A673 (cell line): ENCODE measurements at regions not wholly inside any gene's neighbourhood (a gene's known extent, or its start where the extent isn't known, plus 50 kb on each side); places are given as distances from the start of the nearest gene placed in this dataset.

Experiments
- BruUV-seq: library from RNA; stranded (reverse); fragments of 400-500 nt; replicated peaks from 2 replicates; lab custom pipeline; 2021; lab: Mats Ljungman, UMichigan
- CTCF ChIA-PET: fragments of 300-600 bp; sonication (Branson Sonifier 250); formaldehyde crosslinking; loops from one replicate; lab custom pipeline; 2022; ENCODE audit warnings: antibody characterized with exemption; lab: Charles Lee
- POLR2A ChIA-PET: fragments of 300-600 bp; sonication (Branson Sonifier 250); formaldehyde crosslinking; loops from one replicate; lab custom pipeline; 2022; ENCODE audit warnings: antibody characterized with exemption; ENCODE audit not compliant: low non-redundant PET; lab: Charles Lee
- DNase-seq: peaks from one replicate; pipeline ENCODE4 v3.0.0-alpha.2; 2015; ENCODE audit warnings: low spot score
- H3K27ac ChIP-seq: fragments of 200-600 bp; sonication (generic); 2 replicates; pipeline ENCODE4 v1.5.1; 2016; ENCODE audit warnings: mixed run types, low read depth, mild to moderate bottlenecking, mixed read lengths, antibody characterized with exemption, low read length; ENCODE audit not compliant: poor library complexity, severe bottlenecking
- H3K27me3 ChIP-seq: fragments of 200-600 bp; sonication (generic); replicated peaks from 2 replicates; pipeline ENCODE4 v1.6.1; 2017; ENCODE audit warnings: mixed run types, low read depth, mild to moderate bottlenecking, mixed read lengths, antibody characterized with exemption, low read length; ENCODE audit not compliant: insufficient read depth, poor library complexity
- H3K36me3 ChIP-seq: fragments of 200-600 bp; sonication (generic); 2 replicates; pipeline ENCODE4 v1.6.1; 2016; ENCODE audit warnings: mixed run types, mild to moderate bottlenecking, mixed read lengths, antibody characterized with exemption, low read length; ENCODE audit not compliant: insufficient read depth, poor library complexity, severe bottlenecking
- H3K4me1 ChIP-seq: fragments of 200-600 bp; sonication (generic); 2 replicates; pipeline ENCODE4 v1.6.1; 2017; ENCODE audit warnings: mixed run types, mild to moderate bottlenecking, mixed read lengths, antibody characterized with exemption, low read length; ENCODE audit not compliant: insufficient read depth, poor library complexity, severe bottlenecking
- H3K4me3 ChIP-seq: fragments of 200-600 bp; sonication (generic); 2 replicates; pipeline ENCODE4 v1.5.1; 2016; ENCODE audit warnings: low read depth, mixed run types, mild to moderate bottlenecking, mixed read lengths, low read length; ENCODE audit not compliant: poor library complexity, severe bottlenecking
- H3K9me3 ChIP-seq: fragments of 200-600 bp; sonication (generic); 2 replicates; pipeline ENCODE4 v1.6.1; 2016; ENCODE audit warnings: mixed run types, low read depth, mild to moderate bottlenecking, mixed read lengths, antibody characterized with exemption, low read length; ENCODE audit not compliant: poor library complexity, severe bottlenecking
- EZH2 ChIP-seq: fragments of 200-600 bp; sonication (generic); IDR thresholded peaks from 2 replicates; pipeline ENCODE4 v1.6.1; 2017; ENCODE audit warnings: borderline replicate concordance, low read depth, mild to moderate bottlenecking, mixed read lengths, antibody characterized with exemption, low read length; ENCODE audit not compliant: poor library complexity, severe bottlenecking
- intact Hi-C: fragments of 100-400 bp; cut with micrococcal nuclease; formaldehyde crosslinking; loops from one replicate; pipeline ENCODE4 v1.10.0; 2022; ENCODE audit not compliant: unreplicated experiment
- TF ChIP-seq, protein P1 (sequence below): fragments of 300-800, 200-600 bp; sonication (generic); conservative IDR thresholded peaks from 2 replicates; pipeline ENCODE4 v1.5.1; 2017; ENCODE audit warnings: low read depth, mild to moderate bottlenecking, antibody characterized with exemption, low read length, moderate library complexity, mixed read lengths

DNA sequence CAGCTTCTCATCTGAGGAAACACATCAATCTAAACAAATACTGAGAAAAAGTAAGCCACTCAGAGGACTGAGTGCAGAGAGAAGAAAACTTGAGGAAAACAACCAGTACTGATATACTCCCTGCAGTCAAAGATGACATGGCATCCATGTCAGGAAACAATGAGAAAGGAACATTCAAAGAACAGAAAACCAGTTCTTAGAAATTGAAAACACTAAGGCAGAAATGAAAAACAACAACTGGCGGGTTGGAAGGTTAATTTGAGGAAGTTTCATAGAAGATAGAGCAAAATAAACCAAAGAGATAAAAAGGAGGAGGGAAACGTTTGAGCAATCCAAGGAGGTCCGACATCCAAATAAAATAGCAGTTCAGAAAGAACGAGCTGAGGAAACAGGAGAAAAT, 475.2 kb downstream of the HINT1 start:
- Histone ChIP-seq H3K27me3 (peaks cover 26% of the 10 kb centered on the region), H3K9me3 (no peaks in the 10 kb centered on the region), H3K27ac (no peak overlapping the region), H3K4me1 (no peaks in the 10 kb centered on the region), H3K4me3 (no peak overlapping the region), H3K36me3 (no peaks in the 10 kb centered on the region)
- no peak for TF ChIP-seq EZH2
- TF ChIP-seq, protein P1, sequence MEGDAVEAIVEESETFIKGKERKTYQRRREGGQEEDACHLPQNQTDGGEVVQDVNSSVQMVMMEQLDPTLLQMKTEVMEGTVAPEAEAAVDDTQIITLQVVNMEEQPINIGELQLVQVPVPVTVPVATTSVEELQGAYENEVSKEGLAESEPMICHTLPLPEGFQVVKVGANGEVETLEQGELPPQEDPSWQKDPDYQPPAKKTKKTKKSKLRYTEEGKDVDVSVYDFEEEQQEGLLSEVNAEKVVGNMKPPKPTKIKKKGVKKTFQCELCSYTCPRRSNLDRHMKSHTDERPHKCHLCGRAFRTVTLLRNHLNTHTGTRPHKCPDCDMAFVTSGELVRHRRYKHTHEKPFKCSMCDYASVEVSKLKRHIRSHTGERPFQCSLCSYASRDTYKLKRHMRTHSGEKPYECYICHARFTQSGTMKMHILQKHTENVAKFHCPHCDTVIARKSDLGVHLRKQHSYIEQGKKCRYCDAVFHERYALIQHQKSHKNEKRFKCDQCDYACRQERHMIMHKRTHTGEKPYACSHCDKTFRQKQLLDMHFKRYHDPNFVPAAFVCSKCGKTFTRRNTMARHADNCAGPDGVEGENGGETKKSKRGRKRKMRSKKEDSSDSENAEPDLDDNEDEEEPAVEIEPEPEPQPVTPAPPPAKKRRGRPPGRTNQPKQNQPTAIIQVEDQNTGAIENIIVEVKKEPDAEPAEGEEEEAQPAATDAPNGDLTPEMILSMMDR = no peak
- POLR2A ChIA-PET = no interaction called here
- BruUV-seq = no TSS peak
- CTCF ChIA-PET = no interaction called here
- intact Hi-C loops = no loop called here
- no peak for DNase-seq

DNA sequence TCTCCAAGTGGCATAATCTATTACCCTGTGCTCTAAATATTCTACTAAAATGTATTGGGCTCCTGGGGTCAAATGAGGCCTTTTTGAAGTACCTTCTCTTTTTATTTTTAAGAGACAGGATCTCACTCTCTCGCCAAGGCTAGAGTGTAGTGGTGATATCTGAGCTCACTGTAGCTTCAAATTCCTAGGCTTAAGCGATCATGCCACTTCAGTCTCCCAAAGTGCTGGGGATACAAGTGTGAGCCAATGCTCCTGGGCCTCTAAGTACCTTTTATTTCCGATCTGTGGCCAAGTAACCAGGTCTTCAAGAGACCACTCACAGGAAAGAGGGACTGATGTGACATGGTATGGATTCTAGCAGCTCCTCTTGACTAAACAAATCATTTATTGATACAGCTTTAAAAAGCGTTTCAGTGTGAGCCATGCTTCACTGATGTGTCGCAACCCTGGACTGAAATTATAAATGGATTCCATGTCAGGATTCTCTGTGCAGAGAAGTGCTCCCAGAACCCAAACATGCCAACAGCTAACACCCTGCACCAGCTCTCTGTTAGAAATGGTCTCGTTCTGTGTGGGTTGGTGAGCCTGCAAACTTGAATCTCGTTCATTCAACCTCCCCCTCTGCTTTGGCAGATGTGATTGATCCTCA, 477.8 kb downstream of the HINT1 start:
- no peaks in the 10 kb centered on the region for H3K9me3 ChIP-seq
- H3K36me3 ChIP-seq = no peaks in the 10 kb centered on the region
- no peaks in the 10 kb centered on the region for H3K4me1 ChIP-seq
- H3K27me3 ChIP-seq = peaks cover 26% of the 10 kb centered on the region
- DNase-seq = no peak
- TF ChIP-seq EZH2 = no peak
- TF ChIP-seq, protein P1 = no peak
- CTCF ChIA-PET = no interaction called here
- H3K27ac ChIP-seq = no peak overlapping the region
- BruUV-seq = no TSS peak
- intact Hi-C loops = no loop called here
- no peak overlapping the region for H3K4me3 ChIP-seq
- POLR2A ChIA-PET = no interaction called here

DNA sequence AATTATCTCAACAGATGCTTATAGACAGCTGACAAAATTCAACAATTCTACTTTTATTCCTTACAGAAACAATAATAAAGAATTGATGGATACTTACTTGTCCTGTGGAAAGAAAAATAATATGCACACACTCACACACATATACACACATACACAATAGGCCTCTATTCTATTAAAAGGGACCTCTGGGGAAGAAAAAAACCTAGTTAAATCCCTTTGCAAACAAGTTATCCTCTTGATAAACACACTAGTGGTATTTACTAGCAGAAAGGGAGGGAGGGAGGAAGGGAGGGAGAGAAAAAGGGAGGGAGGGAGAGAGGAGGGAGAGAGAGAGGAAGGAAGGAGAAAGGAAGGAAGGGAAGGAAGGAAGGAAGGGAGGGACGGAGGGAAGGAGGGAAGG, 486.4 kb downstream of the HINT1 start:
- no peaks in the 10 kb centered on the region for H3K9me3 ChIP-seq
- POLR2A ChIA-PET = no interaction called here
- no peaks in the 10 kb centered on the region for H3K36me3 ChIP-seq
- CTCF ChIA-PET = no interaction called here
- no peak for DNase-seq
- H3K4me1 ChIP-seq = no peaks in the 10 kb centered on the region
- no peaks in the 10 kb centered on the region for H3K27me3 ChIP-seq
- H3K27ac ChIP-seq = no peak overlapping the region
- intact Hi-C loops = no loop called here
- H3K4me3 ChIP-seq = no peak overlapping the region
- no peak for TF ChIP-seq EZH2
- TF ChIP-seq, protein P1 = no peak
- BruUV-seq = no TSS peak
